Anterior cingulate cortex (tissue), 58 donors: ENCODE measurements at regions not wholly inside any gene's neighbourhood (a gene's known extent, or its start where the extent isn't known, plus 50 kb on each side); places are given as distances from the start of the nearest gene placed in this dataset.

Source experiments
- DNase-seq, 58 donors: peaks; one replicate each; lab custom pipeline; 2025; lab: John Stamatoyannopoulos, UW

- DNase-seq: no peak
Observed at GRCh38 chr4:22911285-22911684, 218.5 kb downstream of the GBA3 start.

- DNase-seq: no peak
Observed at GRCh38 chr4:22910200-22910599, 217.5 kb downstream of the GBA3 start.

- no peak for DNase-seq
Observed at GRCh38 chr4:22906045-22906444, 213.3 kb downstream of the GBA3 start.

GRCh38 chr4:22903913-22904312 lies 211.2 kb downstream of the GBA3 start:
- DNase-seq: no peak

GRCh38 chr4:22901631-22902030 lies 208.9 kb downstream of the GBA3 start:
- no peak for DNase-seq

GRCh38 chr4:22900876-22901275 lies 208.1 kb downstream of the GBA3 start:
- DNase-seq: no peak

GRCh38 chr4:22897520-22898108 lies 204.9 kb downstream of the GBA3 start:
- DNase-seq: peak in 13 of 58 donors; percentile 1 to 45 (median 3)

GRCh38 chr4:22895482-22895881 lies 202.7 kb downstream of the GBA3 start:
- no peak for DNase-seq

GRCh38 chr4:22884157-22884556 lies 191.4 kb downstream of the GBA3 start:
- DNase-seq: no peak

- DNase-seq: no peak
Observed at GRCh38 chr4:22881411-22881810, 188.7 kb downstream of the GBA3 start.

GRCh38 chr4:22877486-22878052 lies 184.8 kb downstream of the GBA3 start:
- peak in 2 of 58 donors; percentile 1 to 6 for DNase-seq

- no peak for DNase-seq
Observed at GRCh38 chr4:22876270-22876669, 183.5 kb downstream of the GBA3 start.

- no peak for DNase-seq
Observed at GRCh38 chr4:22875587-22876257, 183.0 kb downstream of the GBA3 start.

- no peak for DNase-seq
Observed at GRCh38 chr4:22874334-22874912, 181.7 kb downstream of the GBA3 start.

- DNase-seq: no peak
Observed at GRCh38 chr4:22873899-22874298, 181.2 kb downstream of the GBA3 start.

GRCh38 chr4:22870847-22871449 lies 178.2 kb downstream of the GBA3 start:
- DNase-seq: no peak

- DNase-seq: no peak
Observed at GRCh38 chr4:22869235-22869634, 176.5 kb downstream of the GBA3 start.
